IMR-90 (cell line): ENCODE measurements at regions not wholly inside any gene's neighbourhood (a gene's known extent, or its start where the extent isn't known, plus 50 kb on each side); places are given as distances from the start of the nearest gene placed in this dataset.

Experiments
- BHLHE40 ChIP-seq: fragments of 150-350 bp; IDR thresholded peaks from 2 replicates; pipeline ENCODE4 v1.6.1; 2016; ENCODE audit warnings: mild to moderate bottlenecking, low read depth, low read length
- MAFK ChIP-seq: IDR thresholded peaks from 2 replicates; pipeline ENCODE4 v1.6.1; 2012; ENCODE audit warnings: low read depth, low read length, improper control_type of control experiment
- MXI1 ChIP-seq: IDR thresholded peaks from 2 replicates; pipeline ENCODE4 v1.6.1; 2012; ENCODE audit warnings: low read depth, mild to moderate bottlenecking, low read length, moderate library complexity, borderline replicate concordance
- NFE2L2 ChIP-seq: fragments of 150-350 bp; IDR thresholded peaks from 2 replicates; pipeline ENCODE4 v1.6.1; 2016; ENCODE audit warnings: low read depth, mild to moderate bottlenecking, low read length
- POLR2A ChIP-seq: IDR thresholded peaks from 2 replicates; pipeline ENCODE4 v1.6.1; 2012; ENCODE audit warnings: mild to moderate bottlenecking, low read depth, low read length
- RAD21 ChIP-seq: IDR thresholded peaks from 2 replicates; pipeline ENCODE4 v1.6.1; 2012; ENCODE audit warnings: low read length, improper control_type of control experiment
- RCOR1 ChIP-seq: IDR thresholded peaks from 2 replicates; pipeline ENCODE4 v1.6.1; 2012; ENCODE audit warnings: mild to moderate bottlenecking, low read length, improper control_type of control experiment; ENCODE audit not compliant: insufficient replicate concordance
- RFX5 ChIP-seq: IDR thresholded peaks from 2 replicates; pipeline ENCODE4 v1.8.0; 2012; ENCODE audit warnings: low read depth, mild to moderate bottlenecking, low read length, moderate library complexity
- SMC3 ChIP-seq: fragments of 150-350 bp; IDR thresholded peaks from 2 replicates; pipeline ENCODE4 v1.6.1; 2016; ENCODE audit warnings: low read depth, mild to moderate bottlenecking, antibody characterized with exemption, low read length, moderate library complexity
- TF ChIP-seq, protein P1 (sequence below): conservative IDR thresholded peaks from 2 replicates; pipeline ENCODE4 v1.5.1; 2012; ENCODE audit warnings: mild to moderate bottlenecking, low read depth, low read length, improper control_type of control experiment
- TF ChIP-seq, protein P2 (sequence below): fragments of 150-350 bp; IDR thresholded peaks from 2 replicates; pipeline ENCODE4 v1.6.1; 2017; ENCODE audit warnings: mild to moderate bottlenecking, antibody characterized with exemption, low read length, low read depth

DNA sequence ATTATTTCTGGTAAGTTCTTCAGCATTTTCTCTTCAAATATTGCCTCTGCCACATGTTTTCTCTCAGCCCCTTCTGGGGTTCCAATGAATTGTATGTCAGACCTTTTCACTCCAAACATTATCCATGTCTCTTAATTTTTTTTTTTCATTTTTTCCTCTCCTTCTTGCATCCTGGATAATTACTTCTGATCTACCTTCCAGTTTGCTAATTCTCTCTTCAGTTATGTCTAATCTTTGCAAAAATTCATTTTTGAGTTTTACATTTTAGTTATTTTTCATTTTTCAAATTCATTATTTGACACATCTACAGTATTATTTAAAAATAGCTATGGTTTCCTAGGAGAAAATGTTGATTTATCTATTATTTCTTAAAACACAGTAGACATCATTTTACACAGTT lies 271.7 kb downstream of the TFAP2B start:
- TF ChIP-seq RAD21 (no peak), POLR2A (no peak), RCOR1 (no peak), RFX5 (no peak), SMC3 (no peak), MXI1 (no peak), NFE2L2 (no peak), MAFK (no peak), BHLHE40 (no peak)
- TF ChIP-seq, protein P1, sequence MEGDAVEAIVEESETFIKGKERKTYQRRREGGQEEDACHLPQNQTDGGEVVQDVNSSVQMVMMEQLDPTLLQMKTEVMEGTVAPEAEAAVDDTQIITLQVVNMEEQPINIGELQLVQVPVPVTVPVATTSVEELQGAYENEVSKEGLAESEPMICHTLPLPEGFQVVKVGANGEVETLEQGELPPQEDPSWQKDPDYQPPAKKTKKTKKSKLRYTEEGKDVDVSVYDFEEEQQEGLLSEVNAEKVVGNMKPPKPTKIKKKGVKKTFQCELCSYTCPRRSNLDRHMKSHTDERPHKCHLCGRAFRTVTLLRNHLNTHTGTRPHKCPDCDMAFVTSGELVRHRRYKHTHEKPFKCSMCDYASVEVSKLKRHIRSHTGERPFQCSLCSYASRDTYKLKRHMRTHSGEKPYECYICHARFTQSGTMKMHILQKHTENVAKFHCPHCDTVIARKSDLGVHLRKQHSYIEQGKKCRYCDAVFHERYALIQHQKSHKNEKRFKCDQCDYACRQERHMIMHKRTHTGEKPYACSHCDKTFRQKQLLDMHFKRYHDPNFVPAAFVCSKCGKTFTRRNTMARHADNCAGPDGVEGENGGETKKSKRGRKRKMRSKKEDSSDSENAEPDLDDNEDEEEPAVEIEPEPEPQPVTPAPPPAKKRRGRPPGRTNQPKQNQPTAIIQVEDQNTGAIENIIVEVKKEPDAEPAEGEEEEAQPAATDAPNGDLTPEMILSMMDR: no peak
- TF ChIP-seq, protein P2, sequence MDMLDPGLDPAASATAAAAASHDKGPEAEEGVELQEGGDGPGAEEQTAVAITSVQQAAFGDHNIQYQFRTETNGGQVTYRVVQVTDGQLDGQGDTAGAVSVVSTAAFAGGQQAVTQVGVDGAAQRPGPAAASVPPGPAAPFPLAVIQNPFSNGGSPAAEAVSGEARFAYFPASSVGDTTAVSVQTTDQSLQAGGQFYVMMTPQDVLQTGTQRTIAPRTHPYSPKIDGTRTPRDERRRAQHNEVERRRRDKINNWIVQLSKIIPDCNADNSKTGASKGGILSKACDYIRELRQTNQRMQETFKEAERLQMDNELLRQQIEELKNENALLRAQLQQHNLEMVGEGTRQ: no peak
